ENCODE measurements at regions not wholly inside any gene's neighbourhood (a gene's known extent, or its start where the extent isn't known, plus 50 kb on each side); places are given as distances from the start of the nearest gene placed in this dataset.

GRCh38 chr11:122023614-122024250, 92.3 kb downstream of the BLID start:
- Histone ChIP-seq H3K27ac (ENCODE audit: low read depth, low read length) (no peak overlapping the region), H3K36me3 (ENCODE audit: insufficient read depth, low read length) (no peaks in the 10 kb centered on the region), H3K4me3 (ENCODE audit: low read length in 2 of 2) (no peak overlapping the region), H3K4me1 (ENCODE audit: insufficient read depth, low read length) (no peaks in the 10 kb centered on the region), H3K27me3 (ENCODE audit: insufficient read depth, low read length) (no peaks in the 10 kb centered on the region), H3K9me3 (ENCODE audit: control insufficient read depth in 1 of 2, low read length in 2 of 2) (no peaks in the 10 kb centered on the region)
- ChIA-PET POLR2A (ENCODE audit: partially characterized antibody) (no interaction called here), CTCF (ENCODE audit: partially characterized antibody) (no interaction called here)
- Mint-ChIP-seq H3K27me3 (peaks cover 0 to 1% of the 10 kb centered on the region in 2 donors), H3K27ac (peak overlapping the region in 1 of 7 donors; percentile 16), H3K9me3 (peaks cover 0 to 5% (median 0%) of the 10 kb centered on the region in 8 donors), H3K4me3 (no peak overlapping the region), H3K36me3 (no peaks in the 10 kb centered on the region), H3K4me1 (no peaks in the 10 kb centered on the region)
- intact Hi-C loops (cut with micrococcal nuclease): no loop called here
- DNase-seq: no peak

GRCh38 chr11:122022646-122023045, 93.4 kb downstream of the BLID start:
- Mint-ChIP-seq H3K4me3 (no peak overlapping the region), H3K27me3 (no peaks in the 10 kb centered on the region), H3K36me3 (no peaks in the 10 kb centered on the region), H3K4me1 (no peaks in the 10 kb centered on the region), H3K9me3 (peaks cover 0 to 5% (median 0%) of the 10 kb centered on the region in 8 donors), H3K27ac (no peak overlapping the region)
- intact Hi-C loops (cut with micrococcal nuclease): no loop called here
- no peaks in the 10 kb centered on the region for H3K36me3 ChIP-seq (ENCODE audit: insufficient read depth, low read length)
- no peak for DNase-seq
- ChIA-PET POLR2A (ENCODE audit: partially characterized antibody) (no interaction called here), CTCF (ENCODE audit: partially characterized antibody) (no interaction called here)
- no peak overlapping the region for H3K4me3 ChIP-seq (ENCODE audit: low read length in 2 of 2)
- no peaks in the 10 kb centered on the region for H3K27me3 ChIP-seq (ENCODE audit: insufficient read depth, low read length)
- H3K27ac ChIP-seq (ENCODE audit: low read depth, low read length): no peak overlapping the region
- H3K4me1 ChIP-seq (ENCODE audit: insufficient read depth, low read length): no peaks in the 10 kb centered on the region
- H3K9me3 ChIP-seq (ENCODE audit: control insufficient read depth in 1 of 2, low read length in 2 of 2): no peaks in the 10 kb centered on the region

GRCh38 chr11:122020902-122021301, 95.1 kb downstream of the BLID start:
- no peaks in the 10 kb centered on the region for H3K27me3 ChIP-seq (ENCODE audit: insufficient read depth, low read length)
- H3K4me3 Mint-ChIP-seq: no peak overlapping the region
- H3K4me1 Mint-ChIP-seq: no peaks in the 10 kb centered on the region
- no peak overlapping the region for H3K4me3 ChIP-seq (ENCODE audit: low read length in 2 of 2)
- no peaks in the 10 kb centered on the region for H3K4me1 ChIP-seq (ENCODE audit: insufficient read depth, low read length)
- H3K27ac ChIP-seq (ENCODE audit: low read depth, low read length): no peak overlapping the region
- H3K36me3 Mint-ChIP-seq: no peaks in the 10 kb centered on the region
- no peak for DNase-seq
- H3K9me3 Mint-ChIP-seq: peaks cover 0 to 2% (median 0%) of the 10 kb centered on the region in 8 donors
- no peaks in the 10 kb centered on the region for H3K27me3 Mint-ChIP-seq
- POLR2A ChIA-PET (ENCODE audit: partially characterized antibody): no interaction called here
- CTCF ChIA-PET (ENCODE audit: partially characterized antibody): no interaction called here
- H3K27ac Mint-ChIP-seq: no peak overlapping the region
- intact Hi-C loops (cut with micrococcal nuclease): no loop called here
- no peaks in the 10 kb centered on the region for H3K9me3 ChIP-seq (ENCODE audit: control insufficient read depth in 1 of 2, low read length in 2 of 2)
- H3K36me3 ChIP-seq (ENCODE audit: insufficient read depth, low read length): no peaks in the 10 kb centered on the region

GRCh38 chr11:122019908-122020694, 95.9 kb downstream of the BLID start:
- Histone ChIP-seq H3K4me1 (ENCODE audit: insufficient read depth, low read length) (no peaks in the 10 kb centered on the region), H3K27ac (ENCODE audit: low read depth, low read length) (no peak overlapping the region), H3K4me3 (ENCODE audit: low read length in 2 of 2) (no peak overlapping the region), H3K27me3 (ENCODE audit: insufficient read depth, low read length) (no peaks in the 10 kb centered on the region), H3K9me3 (ENCODE audit: control insufficient read depth in 1 of 2, low read length in 2 of 2) (no peaks in the 10 kb centered on the region), H3K36me3 (ENCODE audit: insufficient read depth, low read length) (no peaks in the 10 kb centered on the region)
- POLR2A ChIA-PET (ENCODE audit: partially characterized antibody): no interaction called here
- Mint-ChIP-seq H3K4me3 (no peak overlapping the region), H3K27me3 (no peaks in the 10 kb centered on the region), H3K27ac (no peak overlapping the region), H3K36me3 (no peaks in the 10 kb centered on the region), H3K9me3 (peaks cover 0 to 2% (median 0%) of the 10 kb centered on the region in 8 donors), H3K4me1 (no peaks in the 10 kb centered on the region)
- DNase-seq: no peak
- intact Hi-C loops (cut with micrococcal nuclease): no loop called here
- CTCF ChIA-PET (ENCODE audit: partially characterized antibody): no interaction called here

GRCh38 chr11:122007601-122008071, 108.4 kb downstream of the BLID start:
- Histone ChIP-seq H3K4me3 (ENCODE audit: low read length in 2 of 2) (no peak overlapping the region), H3K36me3 (ENCODE audit: insufficient read depth, low read length) (no peaks in the 10 kb centered on the region), H3K4me1 (ENCODE audit: insufficient read depth, low read length) (no peaks in the 10 kb centered on the region), H3K9me3 (ENCODE audit: control insufficient read depth in 1 of 2, low read length in 2 of 2) (no peaks in the 10 kb centered on the region), H3K27ac (ENCODE audit: low read depth, low read length) (no peak overlapping the region), H3K27me3 (ENCODE audit: insufficient read depth, low read length) (no peaks in the 10 kb centered on the region)
- Mint-ChIP-seq H3K27me3 (no peaks in the 10 kb centered on the region), H3K36me3 (no peaks in the 10 kb centered on the region), H3K9me3 (peaks cover 0 to 3% (median 0%) of the 10 kb centered on the region in 8 donors), H3K4me3 (no peak overlapping the region), H3K27ac (no peak overlapping the region), H3K4me1 (no peaks in the 10 kb centered on the region)
- intact Hi-C loops (cut with micrococcal nuclease): no loop called here
- DNase-seq: no peak
- CTCF ChIA-PET (ENCODE audit: partially characterized antibody): no interaction called here
- POLR2A ChIA-PET (ENCODE audit: partially characterized antibody): no interaction called here

GRCh38 chr11:122004446-122004845, 111.6 kb downstream of the BLID start:
- H3K27me3 Mint-ChIP-seq: no peaks in the 10 kb centered on the region
- H3K27ac Mint-ChIP-seq: no peak overlapping the region
- no peaks in the 10 kb centered on the region for H3K27me3 ChIP-seq (ENCODE audit: insufficient read depth, low read length)
- H3K9me3 Mint-ChIP-seq: peaks cover 0 to 3% (median under 1%) of the 10 kb centered on the region in 8 donors
- H3K4me3 ChIP-seq (ENCODE audit: low read length in 2 of 2): no peak overlapping the region
- no peak overlapping the region for H3K4me3 Mint-ChIP-seq
- intact Hi-C loops (cut with micrococcal nuclease): no loop called here
- no peak for DNase-seq
- no peaks in the 10 kb centered on the region for H3K36me3 Mint-ChIP-seq
- no peaks in the 10 kb centered on the region for H3K4me1 ChIP-seq (ENCODE audit: insufficient read depth, low read length)
- no peak overlapping the region for H3K27ac ChIP-seq (ENCODE audit: low read depth, low read length)
- POLR2A ChIA-PET (ENCODE audit: partially characterized antibody): no interaction called here
- no peaks in the 10 kb centered on the region for H3K9me3 ChIP-seq (ENCODE audit: control insufficient read depth in 1 of 2, low read length in 2 of 2)
- no peaks in the 10 kb centered on the region for H3K4me1 Mint-ChIP-seq
- no peaks in the 10 kb centered on the region for H3K36me3 ChIP-seq (ENCODE audit: insufficient read depth, low read length)
- CTCF ChIA-PET (ENCODE audit: partially characterized antibody): no interaction called here

- H3K4me1 ChIP-seq (ENCODE audit: insufficient read depth, low read length): no peaks in the 10 kb centered on the region
- H3K27ac Mint-ChIP-seq: no peak overlapping the region
- H3K27me3 ChIP-seq (ENCODE audit: insufficient read depth, low read length): no peaks in the 10 kb centered on the region
- H3K9me3 Mint-ChIP-seq: peaks cover 0 to 3% (median under 1%) of the 10 kb centered on the region in 8 donors
- ChIA-PET CTCF (ENCODE audit: partially characterized antibody) (no interaction called here), POLR2A (ENCODE audit: partially characterized antibody) (no interaction called here)
- H3K36me3 ChIP-seq (ENCODE audit: insufficient read depth, low read length): no peaks in the 10 kb centered on the region
- H3K27me3 Mint-ChIP-seq: no peaks in the 10 kb centered on the region
- H3K27ac ChIP-seq (ENCODE audit: low read depth, low read length): no peak overlapping the region
- no peaks in the 10 kb centered on the region for H3K9me3 ChIP-seq (ENCODE audit: control insufficient read depth in 1 of 2, low read length in 2 of 2)
- DNase-seq: no peak
- no peaks in the 10 kb centered on the region for H3K4me1 Mint-ChIP-seq
- H3K4me3 Mint-ChIP-seq: no peak overlapping the region
- no peak overlapping the region for H3K4me3 ChIP-seq (ENCODE audit: low read length in 2 of 2)
- intact Hi-C loops (cut with micrococcal nuclease): no loop called here
- H3K36me3 Mint-ChIP-seq: no peaks in the 10 kb centered on the region
Observed at GRCh38 chr11:122002926-122003325, 113.1 kb downstream of the BLID start.
